GM12892 (cell line): ENCODE measurements at regions not wholly inside any gene's neighbourhood (a gene's known extent, or its start where the extent isn't known, plus 50 kb on each side); places are given as distances from the start of the nearest gene placed in this dataset.

Source experiments
- DNase-seq: peaks from one replicate; pipeline ENCODE4 v3.0.0; 2011; ENCODE audit not compliant: insufficient read length
- FAIRE-seq: peaks from 2 replicates; lab custom pipeline; 2011; peaks lifted over from hg19 to GRCh38; lab: Jason Lieb, UNC
- POLR2A ChIP-seq: IDR thresholded peaks from 2 replicates; pipeline ENCODE4 v1.6.1; 2011; ENCODE audit warnings: low read depth, low read length, control low read depth
- POLR2AphosphoS5 ChIP-seq: IDR thresholded peaks from 2 replicates; pipeline ENCODE4 v1.6.1; 2011; ENCODE audit warnings: low read depth, low read length, control low read depth
- TAF1 ChIP-seq: IDR thresholded peaks from 2 replicates; pipeline ENCODE4 v1.6.1; 2011; ENCODE audit warnings: low read depth, mild to moderate bottlenecking, control low read depth, low read length, borderline replicate concordance

GRCh38 chr6:67200626-67201403 is 1434.3 kb upstream of the ADGRB3 start:
- FAIRE-seq: no peak
- DNase-seq: no peak

DNA sequence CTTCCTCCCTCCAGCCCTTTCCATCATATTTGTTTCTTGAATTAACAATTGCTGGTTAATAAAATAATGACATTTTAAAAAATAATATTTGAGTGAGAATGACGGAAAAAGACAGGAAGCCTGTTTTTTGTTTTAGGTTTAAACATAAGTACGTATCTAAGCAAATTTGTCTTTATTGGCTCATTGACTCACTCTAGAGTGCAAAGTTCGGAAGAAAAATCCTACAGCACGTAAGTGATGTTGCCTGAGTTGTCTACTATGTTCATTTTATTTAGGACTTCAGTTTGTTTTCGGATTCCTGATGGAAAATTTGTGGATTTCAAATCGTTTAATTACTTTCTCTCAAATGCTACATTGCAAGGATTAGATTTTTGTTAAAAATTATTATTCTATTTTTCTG is 1435.7 kb upstream of the ADGRB3 start:
- DNase-seq (no peak), FAIRE-seq (no peak)
- no peak for TF ChIP-seq TAF1
- TF ChIP-seq POLR2AphosphoS5: no peak
- TF ChIP-seq POLR2A: no peak

More at GRCh38 chr6:67200626-67201403, 1434.3 kb upstream of the ADGRB3 start:
- TF ChIP-seq POLR2AphosphoS5 (no peak), TAF1 (no peak), POLR2A (no peak)

- TF ChIP-seq POLR2A (no peak), TAF1 (no peak), POLR2AphosphoS5 (no peak)
- DNase-seq (no peak), FAIRE-seq (no peak)
Observed at GRCh38 chr6:67190733-67191132, 1444.3 kb upstream of the ADGRB3 start.

- FAIRE-seq: no peak
- TF ChIP-seq POLR2A: no peak
- no peak for TF ChIP-seq TAF1
- no peak for TF ChIP-seq POLR2AphosphoS5
- DNase-seq: no peak
Observed at GRCh38 chr6:67184405-67184804, 1450.7 kb upstream of the ADGRB3 start.

DNA sequence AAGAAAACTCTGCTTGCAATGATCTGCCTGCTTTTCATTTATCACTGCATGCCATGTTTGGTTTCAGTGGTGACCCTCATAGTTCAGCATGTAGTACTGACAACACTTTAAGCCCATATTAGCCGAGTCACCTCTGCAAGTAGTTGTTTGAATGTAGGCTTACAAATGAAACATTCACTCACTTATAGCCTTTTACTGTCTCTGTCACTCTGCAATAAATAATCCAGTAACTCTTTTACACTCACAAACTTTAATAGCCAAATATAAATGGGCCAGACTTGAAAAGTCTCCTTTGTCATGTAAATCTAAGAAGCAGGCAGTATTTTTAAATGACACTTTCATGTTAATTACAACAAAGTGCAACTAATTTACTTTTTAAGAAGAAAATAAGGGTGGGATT is 1460.0 kb upstream of the ADGRB3 start:
- DNase-seq: no peak
- TF ChIP-seq POLR2AphosphoS5 (no peak), POLR2A (no peak), TAF1 (no peak)
- FAIRE-seq: no peak

GRCh38 chr6:67165606-67166005 is 1458.6 kb upstream of the EYS start:
- no peak for FAIRE-seq
- TF ChIP-seq TAF1 (no peak), POLR2A (no peak), POLR2AphosphoS5 (no peak)
- DNase-seq: no peak

- DNase-seq: no peak
- FAIRE-seq: no peak
- TF ChIP-seq TAF1: no peak
Observed at GRCh38 chr6:67160820-67161219, 1453.8 kb upstream of the EYS start.

DNA sequence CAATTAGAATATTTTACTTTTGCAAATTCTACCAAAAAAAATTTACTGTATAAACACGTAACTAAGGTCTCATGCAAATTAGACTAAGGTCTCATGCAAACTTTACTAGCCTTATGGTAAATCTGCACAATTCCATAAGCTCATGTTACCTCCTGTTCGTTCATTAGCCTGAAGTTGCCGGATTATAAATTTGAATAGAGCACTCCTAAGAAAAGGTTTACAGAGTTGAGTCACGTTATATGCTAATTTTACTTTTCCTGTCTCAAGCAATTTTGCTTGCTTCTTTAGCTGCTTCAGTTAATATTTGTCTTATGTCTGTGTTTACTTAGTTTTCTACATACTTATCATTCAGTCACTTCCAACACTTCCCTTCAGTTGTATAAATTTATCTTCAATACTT is 1434.0 kb upstream of the EYS start:
- no peak for DNase-seq
- TF ChIP-seq POLR2A (no peak), TAF1 (no peak), POLR2AphosphoS5 (no peak)
- no peak for FAIRE-seq

DNA sequence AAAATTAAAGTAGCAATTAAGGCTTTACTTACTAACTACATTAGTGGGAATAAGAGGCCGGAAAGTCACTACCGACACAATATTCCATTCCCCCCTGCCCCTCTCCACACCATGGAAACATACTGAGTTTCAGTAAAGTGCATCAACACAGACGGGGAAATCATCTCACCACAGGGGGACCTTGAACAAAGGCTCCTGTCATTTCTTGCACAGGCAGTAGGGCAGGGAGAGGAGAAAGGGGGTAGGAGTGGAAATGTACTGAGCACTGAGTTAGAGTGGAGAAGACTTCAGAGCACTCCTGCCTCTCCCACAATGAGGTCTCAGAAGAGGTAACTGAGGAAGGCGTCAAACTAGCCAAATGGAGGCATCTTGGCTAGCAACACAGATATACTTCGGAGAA is 1426.9 kb upstream of the EYS start:
- FAIRE-seq (no peak), DNase-seq (no peak)
- TF ChIP-seq POLR2AphosphoS5 (no peak), TAF1 (no peak), POLR2A (no peak)

DNA sequence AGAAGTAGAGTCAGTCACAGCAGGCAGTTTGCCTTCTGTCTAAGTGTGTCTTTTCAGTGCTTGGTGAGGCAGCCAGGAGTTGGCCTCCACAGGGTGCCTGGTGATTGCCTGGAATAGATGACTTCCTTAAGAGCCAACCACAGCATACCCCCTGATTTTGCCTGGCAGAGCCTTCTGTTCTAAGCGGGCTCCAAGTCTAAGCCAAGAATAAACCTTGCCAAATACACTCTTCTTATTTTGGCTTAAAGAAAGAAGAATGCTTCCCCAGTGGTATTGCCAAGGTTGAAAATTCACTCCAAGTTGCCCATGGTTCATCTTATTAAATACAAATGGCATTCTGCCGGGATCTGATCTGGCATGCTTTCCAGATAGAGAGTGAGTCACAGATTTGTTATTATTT is 1424.8 kb upstream of the EYS start:
- DNase-seq: no peak
- TF ChIP-seq POLR2AphosphoS5: no peak
- no peak for TF ChIP-seq POLR2A
- no peak for TF ChIP-seq TAF1
- no peak for FAIRE-seq

DNA sequence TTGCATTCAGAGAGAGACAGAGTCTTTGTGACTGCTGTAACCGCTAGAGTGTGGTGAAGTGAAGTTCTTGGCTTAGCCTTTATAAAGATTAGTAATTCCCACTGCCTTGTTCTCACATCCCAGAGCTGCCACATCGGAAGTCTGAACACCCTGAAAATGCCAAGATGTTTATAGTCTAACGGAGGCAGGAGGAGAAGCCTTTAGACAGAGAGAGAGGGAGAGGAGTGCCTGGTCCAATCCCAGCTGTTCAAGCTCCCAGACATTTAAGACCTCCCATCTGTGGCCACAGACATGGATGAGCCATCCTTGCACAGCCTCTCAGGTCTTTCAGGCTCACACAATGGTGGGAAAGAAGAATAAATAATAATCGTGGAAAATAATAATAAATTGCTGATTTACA is 1422.8 kb upstream of the EYS start:
- no peak for TF ChIP-seq POLR2A
- no peak for TF ChIP-seq POLR2AphosphoS5
- no peak for TF ChIP-seq TAF1
- DNase-seq (no peak), FAIRE-seq (no peak)

GRCh38 chr6:67127041-67127440 is 1420.0 kb upstream of the EYS start:
- FAIRE-seq (no peak), DNase-seq (no peak)
- TF ChIP-seq POLR2A (no peak), TAF1 (no peak), POLR2AphosphoS5 (no peak)

DNA sequence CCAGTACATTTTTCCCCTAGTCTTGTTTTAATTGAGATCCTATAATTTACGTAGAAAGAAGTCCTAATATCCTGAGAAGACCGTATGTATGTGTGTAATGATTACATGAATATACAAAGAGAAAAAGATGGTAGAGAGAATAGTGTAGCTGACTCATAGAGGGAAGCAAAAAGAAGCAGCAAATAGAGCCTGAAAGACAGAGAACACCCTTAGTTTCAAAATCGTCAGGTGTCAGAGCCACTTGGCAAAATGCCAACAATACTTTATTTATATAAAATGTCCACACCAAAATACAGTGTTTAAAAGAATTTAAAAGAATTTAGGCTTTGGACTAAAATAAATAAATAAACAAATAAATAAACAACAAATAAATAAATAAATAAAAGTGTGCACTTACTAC is 1414.1 kb upstream of the EYS start:
- DNase-seq: no peak
- TF ChIP-seq POLR2AphosphoS5 (no peak), TAF1 (no peak), POLR2A (no peak)
- FAIRE-seq: no peak
